ENCODE measurements at regions not wholly inside any gene's neighbourhood (a gene's known extent, or its start where the extent isn't known, plus 50 kb on each side); places are given as distances from the start of the nearest gene placed in this dataset.
"Not testable (repeated sequence)": the region's sequence is repeated elsewhere in the genome, so short reads cannot be mapped to it uniquely, and the experiment has no call there.

DNA sequence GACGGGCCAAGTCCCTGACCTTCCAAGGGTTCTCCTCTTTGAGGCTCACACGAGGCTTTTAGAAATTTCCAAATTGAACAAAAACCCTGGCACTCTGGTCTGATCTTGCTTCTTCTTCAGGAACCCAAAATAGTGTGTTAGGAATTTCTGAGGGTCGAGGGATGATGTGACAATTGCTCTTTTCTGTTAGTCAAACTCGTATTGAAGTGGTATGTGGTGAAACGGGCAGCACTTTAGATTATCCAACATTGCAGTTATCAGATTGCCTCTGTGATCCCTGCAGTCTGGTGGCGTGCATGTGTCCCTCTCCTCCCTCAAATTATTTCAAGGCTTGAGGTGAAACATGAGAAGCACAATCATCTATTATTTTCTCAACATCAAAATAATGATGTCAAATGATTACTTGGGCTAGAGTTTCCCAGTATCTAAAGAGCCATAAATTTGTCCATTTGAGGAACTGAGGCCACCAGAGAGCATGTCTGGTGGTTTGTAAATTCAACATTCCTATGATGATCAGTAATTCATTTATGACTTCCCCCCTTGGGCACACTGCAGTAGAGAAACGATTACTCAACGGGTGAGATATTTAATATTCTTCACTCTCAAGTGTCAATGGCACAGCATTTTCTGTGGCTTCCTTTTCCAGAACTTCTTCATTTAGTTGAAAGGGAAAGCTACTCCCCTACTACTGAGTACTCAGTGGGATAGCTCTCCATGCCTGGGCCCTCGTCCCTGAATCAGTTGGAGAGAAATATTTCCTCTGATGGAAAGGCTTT is 308.6 kb upstream of the MAP3K7 start:
- DNase-seq (ENCODE audit: low spot score) = no peak
- intact Hi-C loops (cut with DNase I) = no loop called here

GRCh38 chr6:90894285-90895130 is 307.6 kb upstream of the MAP3K7 start:
- intact Hi-C loops (cut with DNase I) = no loop called here
- no peak for DNase-seq (ENCODE audit: low spot score)

GRCh38 chr6:90893400-90893799 is 306.5 kb upstream of the MAP3K7 start:
- DNase-seq (ENCODE audit: low spot score) = no peak
- intact Hi-C loops (cut with DNase I) = no loop called here

DNA sequence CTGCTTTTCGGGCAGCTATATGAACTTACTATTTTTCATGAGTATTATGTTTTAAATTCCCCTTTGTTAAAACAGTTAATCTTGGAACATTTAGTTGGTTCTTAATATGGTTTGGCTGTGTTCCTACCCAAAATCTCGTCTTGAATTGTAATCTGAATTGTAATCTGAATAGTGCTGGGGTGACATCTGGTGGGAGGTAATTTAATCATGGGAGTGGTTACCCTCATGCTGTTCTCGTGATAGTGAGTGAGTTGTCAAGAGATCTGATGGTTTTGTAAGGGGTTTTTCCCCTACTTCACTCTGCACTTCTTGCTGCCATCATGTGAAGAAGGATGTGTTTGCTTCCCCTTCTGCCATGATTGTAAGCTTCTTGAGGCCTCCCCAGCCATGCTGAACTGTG is 305.4 kb upstream of the MAP3K7 start:
- intact Hi-C loops (cut with DNase I) = no loop called here
- no peak for DNase-seq (ENCODE audit: low spot score)

DNA sequence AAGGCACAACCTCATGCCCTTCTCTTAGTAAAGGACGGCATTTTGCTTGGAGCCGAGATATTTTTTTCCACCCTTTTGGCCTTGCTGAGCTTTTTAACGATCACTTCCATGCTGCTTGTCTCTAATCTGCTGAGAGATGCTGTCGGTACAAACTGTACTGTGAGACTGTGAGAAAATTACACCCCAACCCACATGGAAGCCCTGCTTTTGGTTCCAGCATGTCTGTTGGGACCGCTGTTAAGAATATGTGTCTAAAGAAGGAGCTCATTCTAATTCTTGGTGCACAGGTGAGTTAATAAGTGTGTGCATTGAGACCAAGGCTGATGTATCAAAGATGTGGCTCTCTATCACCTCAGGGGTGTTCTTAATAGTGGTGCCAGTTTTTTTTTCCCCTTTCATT is 304.5 kb upstream of the MAP3K7 start:
- DNase-seq (ENCODE audit: low spot score) = no peak

GRCh38 chr6:90890683-90891330 is 303.9 kb upstream of the MAP3K7 start:
- intact Hi-C loops (cut with DNase I) = no loop called here
- DNase-seq (ENCODE audit: low spot score) = no peak

More for the DNA sequence above, 304.5 kb upstream of the MAP3K7 start:
- intact Hi-C loops (cut with DNase I) = no loop called here

GRCh38 chr6:90887764-90888163 is 300.9 kb upstream of the MAP3K7 start:
- DNase-seq (ENCODE audit: low spot score) = no peak
- intact Hi-C loops (cut with DNase I) = no loop called here

DNA sequence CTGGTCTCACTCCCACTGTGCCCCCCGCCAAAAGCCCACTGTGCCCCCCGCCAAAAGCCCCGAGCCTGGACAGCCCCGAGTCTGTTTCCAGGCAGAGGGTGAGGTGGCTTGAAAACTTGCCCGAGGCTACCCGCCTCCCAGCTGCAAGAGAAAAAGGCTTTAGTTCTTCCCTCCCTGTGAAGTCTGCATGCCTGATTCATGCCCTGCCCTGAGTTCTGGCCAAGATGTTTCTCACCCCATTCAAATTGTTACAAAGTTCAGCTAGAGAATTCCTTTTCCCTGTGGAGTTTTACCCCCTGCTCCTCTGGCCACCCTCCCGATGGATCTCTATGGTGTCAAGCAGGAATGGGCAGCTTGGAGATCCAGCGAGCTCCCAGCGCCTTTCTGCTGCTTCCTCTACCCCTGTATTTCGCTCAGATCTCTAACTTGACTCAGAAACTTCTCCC is 298.8 kb upstream of the MAP3K7 start:
- no peak for DNase-seq (ENCODE audit: low spot score)
- intact Hi-C loops (cut with DNase I) = no loop called here

DNA sequence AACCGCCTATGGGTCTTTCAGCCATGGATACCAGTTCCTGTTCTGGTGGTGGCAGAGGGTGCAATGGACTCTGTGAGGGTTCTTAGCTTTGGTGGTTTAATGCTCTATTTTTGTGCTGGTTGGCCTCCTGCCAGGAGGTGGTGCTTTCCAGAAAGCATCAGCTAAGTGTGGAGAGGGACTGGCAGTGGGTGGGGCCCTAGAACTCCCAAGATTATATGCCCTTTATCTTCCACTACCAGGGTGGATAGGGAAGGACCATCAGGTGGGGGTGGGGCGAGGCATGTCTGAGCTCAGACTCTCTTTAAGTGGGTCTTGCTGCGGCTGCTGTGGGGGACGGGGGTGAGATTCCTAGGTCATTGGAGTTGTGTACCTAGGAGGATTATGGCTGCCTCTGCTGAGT is 298.3 kb upstream of the MAP3K7 start:
- intact Hi-C loops (cut with DNase I); DNase-seq (ENCODE audit: low spot score): not testable (repeated sequence)

DNA sequence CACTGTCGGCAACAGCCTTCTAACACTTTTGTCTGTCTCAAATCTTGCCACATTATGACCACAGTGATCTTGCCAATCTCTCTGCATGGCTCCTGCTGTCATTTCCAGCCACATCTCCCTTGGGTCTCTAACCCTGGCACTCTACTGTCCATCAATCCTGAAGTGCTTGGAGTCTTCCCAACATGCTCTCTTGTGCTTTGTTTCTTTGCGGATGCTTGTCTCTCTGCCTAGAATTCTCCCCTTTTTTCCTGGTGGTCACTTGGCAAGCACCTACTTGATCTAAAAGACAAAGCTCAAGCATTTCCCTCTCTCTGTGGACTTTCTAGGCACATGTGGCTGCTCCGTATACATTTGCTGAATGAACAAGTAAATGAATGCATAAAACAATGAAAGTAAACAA is 290.7 kb upstream of the MAP3K7 start:
- intact Hi-C loops (cut with DNase I) = no loop called here
- DNase-seq (ENCODE audit: low spot score) = no peak

- intact Hi-C loops (cut with DNase I) = no loop called here
- no peak for DNase-seq (ENCODE audit: low spot score)
Measured at GRCh38 chr6:90874931-90875330, 288.1 kb upstream of the MAP3K7 start.

DNA sequence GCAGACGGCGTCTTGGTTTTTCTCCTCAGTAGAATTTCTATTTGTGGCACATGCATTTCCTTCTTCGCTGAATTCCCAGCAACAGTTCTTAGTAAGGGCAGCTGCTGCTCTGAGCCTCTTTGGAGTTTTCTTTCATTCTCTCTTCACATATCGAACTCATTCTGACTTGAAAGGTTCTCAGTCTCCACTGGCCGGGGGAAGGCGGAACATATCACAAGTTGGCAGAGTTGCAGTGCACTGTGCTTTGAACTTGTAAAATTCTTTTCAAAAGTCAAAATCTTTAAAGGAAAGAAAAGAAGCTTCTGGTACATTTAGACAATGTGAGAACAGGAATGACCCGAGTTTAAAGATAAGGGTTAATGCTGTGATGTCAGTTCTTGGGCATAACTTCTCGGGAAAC is 286.1 kb upstream of the MAP3K7 start:
- intact Hi-C loops (cut with DNase I) = no loop called here

GRCh38 chr6:90870561-90870960 is 283.7 kb upstream of the MAP3K7 start:
- DNase-seq (ENCODE audit: low spot score) = no peak
- intact Hi-C loops (cut with DNase I) = no loop called here

More for the DNA sequence above, 286.1 kb upstream of the MAP3K7 start:
- no peak for DNase-seq (ENCODE audit: low spot score)

DNA sequence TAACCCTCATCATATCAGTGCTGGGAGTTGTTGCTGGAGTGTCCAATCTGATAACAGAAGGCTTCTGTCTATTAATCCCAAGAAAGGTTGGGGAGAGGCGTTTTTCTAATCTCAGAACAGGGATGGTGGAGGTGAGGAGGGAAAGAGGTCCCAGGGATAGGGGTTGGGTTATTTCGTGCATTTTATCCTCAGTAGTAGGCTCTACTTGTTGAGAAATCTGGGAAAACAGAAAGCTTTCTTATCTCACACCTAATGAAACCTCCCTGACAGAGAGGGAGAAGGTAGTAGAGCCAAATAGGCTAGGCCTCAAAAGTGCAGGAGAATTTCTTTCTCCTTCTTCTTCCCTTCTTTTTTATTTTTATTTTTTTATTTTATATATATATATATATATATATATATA is 281.8 kb upstream of the MAP3K7 start:
- intact Hi-C loops (cut with DNase I) = no loop called here
- no peak for DNase-seq (ENCODE audit: low spot score)

- DNase-seq (ENCODE audit: low spot score) = no peak
- intact Hi-C loops (cut with DNase I) = no loop called here
Measured at GRCh38 chr6:90868256-90868655, 281.4 kb upstream of the MAP3K7 start.

- intact Hi-C loops (cut with DNase I) = no loop called here
- no peak for DNase-seq (ENCODE audit: low spot score)
Measured at GRCh38 chr6:90865513-90865912, 278.6 kb upstream of the MAP3K7 start.

DNA sequence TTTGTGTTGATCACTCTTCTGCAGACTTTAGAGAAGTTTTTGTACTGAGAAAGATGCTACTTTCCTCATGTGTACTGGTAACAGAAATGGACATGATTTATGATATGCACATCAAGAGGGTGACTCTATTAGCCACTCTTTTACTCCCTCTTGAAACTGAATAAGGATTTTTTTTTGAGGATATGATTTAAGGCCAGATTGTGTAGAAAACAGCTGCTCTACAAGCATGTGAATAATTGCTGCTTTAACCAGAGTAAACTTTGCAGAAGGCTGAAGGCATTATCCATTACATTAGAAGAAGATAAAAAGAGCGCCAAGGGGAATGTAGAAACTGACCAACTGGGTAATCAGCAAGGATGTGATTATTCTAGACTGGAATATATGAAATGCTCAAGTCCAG is 276.2 kb upstream of the MAP3K7 start:
- intact Hi-C loops (cut with DNase I) = no loop called here
- no peak for DNase-seq (ENCODE audit: low spot score)

GRCh38 chr6:90860822-90861601 is 274.1 kb upstream of the MAP3K7 start:
- no peak for DNase-seq (ENCODE audit: low spot score)
- intact Hi-C loops (cut with DNase I) = no loop called here

DNA sequence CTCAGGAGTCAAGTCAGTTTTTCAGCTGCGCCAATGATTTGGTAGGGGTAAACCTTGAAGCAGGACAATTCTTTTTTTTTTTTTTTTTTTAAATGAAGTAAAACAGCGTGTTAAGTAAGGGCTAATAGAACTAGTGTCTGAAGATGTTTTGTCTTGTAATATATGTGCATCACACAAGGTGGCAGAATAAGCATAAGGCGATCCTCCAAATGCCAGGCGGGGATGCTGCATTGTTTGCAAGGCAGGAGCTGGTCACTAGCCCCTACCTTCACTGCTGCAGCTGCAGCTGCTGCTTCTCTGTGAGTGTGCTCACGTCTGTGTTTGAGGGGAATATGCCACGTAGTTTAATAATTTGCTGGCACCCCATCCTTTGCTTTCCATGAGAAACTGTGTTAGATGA is 272.7 kb upstream of the MAP3K7 start:
- intact Hi-C loops (cut with DNase I) = no loop called here
- no peak for DNase-seq (ENCODE audit: low spot score)

GRCh38 chr6:90859056-90859455 is 272.2 kb upstream of the MAP3K7 start:
- DNase-seq (ENCODE audit: low spot score) = no peak
- intact Hi-C loops (cut with DNase I) = no loop called here
